ENCODE measurements at regions not wholly inside any gene's neighbourhood (a gene's known extent, or its start where the extent isn't known, plus 50 kb on each side); places are given as distances from the start of the nearest gene placed in this dataset.

- no peaks in the 10 kb centered on the region for H3K9me3 Mint-ChIP-seq (ENCODE audit: unreplicated experiment)
- no peak overlapping the region for H3K27ac Mint-ChIP-seq (ENCODE audit: unreplicated experiment)
- no peaks in the 10 kb centered on the region for H3K36me3 Mint-ChIP-seq (ENCODE audit: low read depth, unreplicated experiment)
- peaks cover 2% of the 10 kb centered on the region for H3K27me3 Mint-ChIP-seq (ENCODE audit: unreplicated experiment)
- no peak overlapping the region for H3K4me3 Mint-ChIP-seq (ENCODE audit: unreplicated experiment)
- peaks cover 18% of the 10 kb centered on the region for H3K4me1 Mint-ChIP-seq (ENCODE audit: unreplicated experiment)
- no peak for TF ChIP-seq CTCF (IDR thresholded peaks at IDR 0.05; ENCODE audit: unreplicated experiment)
- DNase-seq (ENCODE audit: low spot score), result no peak
Observed at GRCh38 chr19:31421856-31422255, 72.6 kb upstream of the TSHZ3 start.

- Mint-ChIP-seq H3K36me3 (ENCODE audit: low read depth, unreplicated experiment) (no peaks in the 10 kb centered on the region), H3K27ac (ENCODE audit: unreplicated experiment) (no peak overlapping the region), H3K27me3 (ENCODE audit: unreplicated experiment) (peaks cover 2% of the 10 kb centered on the region), H3K4me1 (ENCODE audit: unreplicated experiment) (peaks cover 18% of the 10 kb centered on the region), H3K4me3 (ENCODE audit: unreplicated experiment) (no peak overlapping the region), H3K9me3 (ENCODE audit: unreplicated experiment) (no peaks in the 10 kb centered on the region)
- no peak for DNase-seq (ENCODE audit: low spot score)
- TF ChIP-seq CTCF (IDR thresholded peaks at IDR 0.05; ENCODE audit: unreplicated experiment), result no peak
Observed at GRCh38 chr19:31423896-31424295, 74.7 kb upstream of the TSHZ3 start.

GRCh38 chr19:31424861-31425620 is 75.8 kb upstream of the TSHZ3 start:
- Mint-ChIP-seq H3K9me3 (ENCODE audit: unreplicated experiment) (no peaks in the 10 kb centered on the region), H3K4me1 (ENCODE audit: unreplicated experiment) (peaks cover 18% of the 10 kb centered on the region), H3K36me3 (ENCODE audit: low read depth, unreplicated experiment) (no peaks in the 10 kb centered on the region), H3K27me3 (ENCODE audit: unreplicated experiment) (peaks cover 2% of the 10 kb centered on the region), H3K4me3 (ENCODE audit: unreplicated experiment) (no peak overlapping the region), H3K27ac (ENCODE audit: unreplicated experiment) (no peak overlapping the region)
- DNase-seq (ENCODE audit: low spot score), result no peak
- TF ChIP-seq CTCF (IDR thresholded peaks at IDR 0.05; ENCODE audit: unreplicated experiment), result no peak

GRCh38 chr19:31427857-31428256 is 78.6 kb upstream of the TSHZ3 start:
- Mint-ChIP-seq H3K27ac (ENCODE audit: unreplicated experiment) (no peak overlapping the region), H3K4me3 (ENCODE audit: unreplicated experiment) (no peak overlapping the region), H3K4me1 (ENCODE audit: unreplicated experiment) (peaks cover under 1% of the 10 kb centered on the region), H3K27me3 (ENCODE audit: unreplicated experiment) (no peaks in the 10 kb centered on the region), H3K36me3 (ENCODE audit: low read depth, unreplicated experiment) (no peaks in the 10 kb centered on the region), H3K9me3 (ENCODE audit: unreplicated experiment) (no peaks in the 10 kb centered on the region)
- no peak for TF ChIP-seq CTCF (IDR thresholded peaks at IDR 0.05; ENCODE audit: unreplicated experiment)
- no peak for DNase-seq (ENCODE audit: low spot score)

GRCh38 chr19:31430381-31430780 is 81.1 kb upstream of the TSHZ3 start:
- Mint-ChIP-seq H3K4me3 (ENCODE audit: unreplicated experiment) (no peak overlapping the region), H3K9me3 (ENCODE audit: unreplicated experiment) (no peaks in the 10 kb centered on the region), H3K27me3 (ENCODE audit: unreplicated experiment) (no peaks in the 10 kb centered on the region), H3K36me3 (ENCODE audit: low read depth, unreplicated experiment) (no peaks in the 10 kb centered on the region), H3K27ac (ENCODE audit: unreplicated experiment) (no peak overlapping the region), H3K4me1 (ENCODE audit: unreplicated experiment) (peaks cover 4% of the 10 kb centered on the region)
- no peak for DNase-seq (ENCODE audit: low spot score)
- TF ChIP-seq CTCF (IDR thresholded peaks at IDR 0.05; ENCODE audit: unreplicated experiment), result no peak

Measured in endothelial cell (in vitro differentiated cells).